HG03097 (cell line): ENCODE measurements at regions not wholly inside any gene's neighbourhood (a gene's known extent, or its start where the extent isn't known, plus 50 kb on each side); places are given as distances from the start of the nearest gene placed in this dataset.
"Not testable (repeated sequence)": the region's sequence is repeated elsewhere in the genome, so short reads cannot be mapped to it uniquely, and the experiment has no call there.

Experiments used
- ATAC-seq: cut with Tn5 transposase; IDR thresholded peaks from one replicate; pipeline ENCODE4 v1.9.1; 2021; ENCODE audit not compliant: unreplicated experiment, low FRiP score

- ATAC-seq: no peak
These were observed 541.4 kb upstream of the MIR17HG start for GRCh38 chr13:90806016-90806615.

GRCh38 chr13:90806892-90807291 lies 540.6 kb upstream of the MIR17HG start:
- no peak for ATAC-seq

DNA sequence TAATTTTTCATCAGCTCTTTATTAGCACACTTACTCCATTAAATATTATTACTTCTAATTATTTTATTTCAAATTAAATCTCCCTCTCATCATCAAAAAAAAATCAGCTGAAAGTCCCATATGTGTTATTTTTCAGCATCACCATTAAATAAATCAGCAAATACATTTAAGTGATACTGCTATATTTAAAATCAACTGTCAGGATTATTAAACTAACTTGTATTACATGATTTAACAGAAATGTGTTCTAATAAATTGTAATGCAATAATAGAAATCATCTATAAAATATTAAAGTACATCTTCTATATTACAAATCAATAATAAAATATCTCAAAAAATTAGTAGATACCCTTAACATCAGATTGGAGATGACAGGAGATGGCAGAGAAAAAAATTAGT lies 538.6 kb upstream of the MIR17HG start:
- ATAC-seq: no peak

DNA sequence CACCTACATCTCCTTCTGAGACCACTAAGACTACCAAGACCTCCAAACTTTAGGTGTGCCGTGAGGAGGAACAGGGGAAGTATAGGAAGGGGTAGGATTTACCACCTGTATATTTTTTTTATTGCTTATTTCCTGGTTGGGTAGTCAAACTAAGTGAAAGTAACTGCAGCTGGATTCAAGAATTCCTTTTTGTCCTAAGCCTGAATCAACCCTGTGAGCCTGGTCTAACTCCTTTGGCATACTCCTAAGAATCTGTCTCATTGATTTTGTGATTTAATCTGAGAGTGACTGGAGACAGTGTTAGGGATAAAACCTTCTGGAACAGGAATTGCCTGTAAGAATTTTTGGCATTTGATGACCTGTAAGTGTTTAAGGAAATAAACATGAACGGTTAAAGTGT lies 523.5 kb upstream of the MIR17HG start:
- no peak for ATAC-seq

DNA sequence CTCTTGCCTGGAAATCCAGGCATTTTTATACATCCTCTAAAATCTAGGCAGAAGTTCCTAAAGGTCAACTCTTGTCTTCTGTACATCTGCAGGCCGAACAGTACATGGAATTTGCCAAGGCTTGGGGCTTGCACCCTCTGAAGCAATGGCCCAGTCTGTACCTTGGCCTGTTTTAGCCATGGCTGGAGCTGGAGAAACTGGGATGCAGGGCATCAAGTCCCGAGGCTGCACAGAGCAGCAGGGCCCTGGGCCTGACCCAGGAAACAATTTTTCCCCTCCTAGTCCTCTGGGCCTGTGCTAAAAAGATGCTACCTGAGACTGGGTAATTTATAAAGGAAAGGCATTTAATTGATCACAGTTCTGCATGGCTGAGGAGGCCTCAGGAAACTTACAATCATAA lies 520.8 kb upstream of the MIR17HG start:
- ATAC-seq: no peak

- ATAC-seq: no peak
These were observed 516.7 kb upstream of the MIR17HG start for GRCh38 chr13:90830782-90831181.

- ATAC-seq: no peak
These were observed 513.5 kb upstream of the MIR17HG start for GRCh38 chr13:90833951-90834350.

- ATAC-seq: no peak
These were observed 512.8 kb upstream of the MIR17HG start for GRCh38 chr13:90834700-90835099.

GRCh38 chr13:90835826-90836225 lies 511.7 kb upstream of the MIR17HG start:
- no peak for ATAC-seq

- ATAC-seq: no peak
These were observed 509.0 kb upstream of the MIR17HG start for GRCh38 chr13:90838317-90838960.

DNA sequence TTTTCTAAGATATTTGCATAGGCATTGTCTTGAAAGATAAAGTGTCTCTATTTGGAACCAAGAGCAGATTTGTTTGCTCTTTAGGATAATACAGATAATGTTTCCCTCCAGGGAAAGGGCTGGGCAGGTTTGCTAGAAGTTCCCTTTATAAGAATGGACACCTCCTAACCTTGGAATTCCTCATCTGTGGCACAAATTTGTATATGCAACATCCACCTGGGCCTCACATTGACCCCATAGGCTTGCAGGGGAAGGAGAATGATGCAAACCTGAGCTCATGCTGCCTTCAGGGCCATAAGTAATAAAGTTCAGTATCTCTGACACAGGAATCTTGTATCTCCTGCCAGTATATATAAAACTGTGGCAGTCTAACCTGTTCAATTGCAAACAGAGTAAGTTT lies 508.4 kb upstream of the MIR17HG start:
- no peak for ATAC-seq

- ATAC-seq: no peak
These were observed 500.6 kb upstream of the MIR17HG start for GRCh38 chr13:90846936-90847335.

GRCh38 chr13:90853666-90854065 lies 493.8 kb upstream of the MIR17HG start:
- not testable (repeated sequence) for ATAC-seq

- ATAC-seq: no peak
These were observed 489.6 kb upstream of the MIR17HG start for GRCh38 chr13:90857921-90858320.

- ATAC-seq: no peak
These were observed 481.5 kb upstream of the MIR17HG start for GRCh38 chr13:90866006-90866405.

DNA sequence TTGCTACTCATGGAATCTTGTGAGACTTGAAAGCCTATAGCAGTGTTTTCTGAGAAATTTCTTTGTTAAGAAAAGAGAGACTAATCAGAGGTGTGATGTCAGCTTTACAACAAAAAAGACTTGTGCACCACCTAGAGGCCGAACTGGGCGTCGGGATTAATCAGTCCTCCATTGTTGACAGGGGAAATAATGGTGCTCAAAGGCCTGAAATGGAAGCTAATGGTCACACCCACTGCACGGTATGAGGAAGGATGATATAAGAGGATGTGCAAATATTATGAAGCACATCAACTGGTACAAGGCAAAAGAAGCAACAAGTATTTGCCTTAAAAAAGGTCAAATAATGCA lies 480.2 kb upstream of the MIR17HG start:
- ATAC-seq: peak; percentile 87

GRCh38 chr13:90868321-90868920 lies 479.1 kb upstream of the MIR17HG start:
- no peak for ATAC-seq

GRCh38 chr13:90869580-90869979 lies 477.9 kb upstream of the MIR17HG start:
- no peak for ATAC-seq

DNA sequence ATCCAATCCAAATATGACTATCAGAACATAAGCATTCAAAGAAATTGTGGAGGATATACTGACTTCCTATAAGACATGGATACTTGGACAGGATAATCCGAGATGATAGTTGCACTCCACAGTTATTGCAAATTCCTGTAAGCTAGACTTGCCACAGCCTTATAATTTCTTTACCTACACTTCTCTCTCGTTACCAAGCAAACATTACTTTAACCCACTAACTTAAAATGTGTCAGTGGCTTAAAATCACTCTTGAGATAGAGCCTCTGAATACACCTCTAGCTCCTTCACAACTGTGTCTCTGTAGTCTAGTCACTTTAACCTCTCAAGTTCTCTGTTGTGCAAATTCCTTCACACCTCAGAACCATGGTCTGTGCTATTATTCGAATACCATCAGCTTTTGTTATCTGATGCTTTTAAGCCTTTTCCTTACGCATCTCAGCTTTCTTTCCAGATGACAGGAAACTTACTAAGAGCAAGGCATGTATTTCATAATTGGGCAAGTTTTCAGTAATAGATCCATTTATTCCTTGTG lies 474.9 kb upstream of the MIR17HG start:
- ATAC-seq: no peak

DNA sequence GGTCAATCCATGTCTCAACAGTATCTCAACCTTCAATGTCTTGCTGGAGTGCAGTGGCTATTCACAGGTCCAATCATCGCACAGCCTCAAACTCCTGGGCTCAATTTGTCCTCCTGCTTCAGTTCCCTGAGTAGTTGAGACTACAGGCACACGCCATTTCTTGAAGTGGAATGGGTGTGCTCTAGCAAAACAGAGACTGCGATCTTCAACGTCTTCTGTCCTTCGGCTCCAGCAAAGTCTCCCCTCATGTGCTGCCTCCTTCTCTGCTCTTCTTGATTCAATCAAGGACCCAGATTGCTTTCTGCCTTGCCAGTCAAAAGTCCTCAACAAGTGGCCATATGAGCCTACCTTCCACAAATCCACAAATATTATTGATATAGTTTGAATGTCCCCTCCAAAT lies 466.7 kb upstream of the MIR17HG start:
- no peak for ATAC-seq

- no peak for ATAC-seq
These were observed 464.9 kb upstream of the MIR17HG start for GRCh38 chr13:90882551-90882950.

GRCh38 chr13:90883592-90883991 lies 463.9 kb upstream of the MIR17HG start:
- ATAC-seq: no peak
